ENCODE measurements at regions not wholly inside any gene's neighbourhood (a gene's known extent, or its start where the extent isn't known, plus 50 kb on each side); places are given as distances from the start of the nearest gene placed in this dataset.

DNA sequence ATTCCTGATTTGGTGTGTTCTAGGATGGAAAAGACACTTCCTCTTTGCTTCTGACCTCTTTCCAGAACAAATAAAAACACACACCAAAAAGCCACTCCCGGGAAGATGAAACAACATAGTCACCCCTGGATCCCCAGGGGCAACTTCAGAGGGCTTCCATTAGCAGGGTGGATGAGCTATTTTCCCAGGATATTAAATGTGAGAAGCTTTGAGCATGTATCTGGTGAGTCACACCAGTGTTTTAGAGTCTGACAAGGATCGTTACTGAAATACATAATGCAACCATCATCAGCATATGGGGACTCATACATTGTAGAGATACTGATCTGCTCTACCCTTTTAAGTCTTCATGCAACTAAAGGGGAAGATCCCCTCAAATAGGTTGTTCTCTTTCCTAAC is 115.5 kb upstream of the ZNF438 start:
- Mint-ChIP-seq H3K4me1 (no peaks in the 10 kb centered on the region), H3K4me3 (no peak overlapping the region), H3K27me3 (peaks cover 15% of the 10 kb centered on the region), H3K27ac (no peak overlapping the region), H3K36me3 (peaks cover 3% of the 10 kb centered on the region), H3K9me3 (no peaks in the 10 kb centered on the region)

DNA sequence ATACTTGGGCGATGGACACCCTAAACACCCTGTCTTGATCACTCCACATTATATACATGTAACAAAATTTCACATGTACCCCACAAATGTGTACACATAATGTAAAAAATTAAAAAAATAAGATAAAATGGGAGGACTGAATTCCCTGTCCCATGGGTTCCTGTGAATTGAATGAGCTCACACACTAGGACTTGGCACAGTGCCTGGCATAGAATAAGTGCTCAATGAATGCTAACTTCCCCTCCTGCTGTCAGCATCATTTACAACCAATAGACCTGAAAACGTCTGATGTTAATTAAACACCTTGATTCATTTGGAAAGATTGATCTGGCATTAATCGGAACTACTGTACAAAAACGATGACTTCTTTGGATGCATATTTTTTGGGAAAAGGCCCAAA is 117.3 kb upstream of the ZNF438 start:
- Mint-ChIP-seq H3K9me3 (no peaks in the 10 kb centered on the region), H3K36me3 (peaks cover 2% of the 10 kb centered on the region), H3K4me3 (no peak overlapping the region), H3K4me1 (no peaks in the 10 kb centered on the region), H3K27ac (no peak overlapping the region), H3K27me3 (peaks cover 15% of the 10 kb centered on the region)

DNA sequence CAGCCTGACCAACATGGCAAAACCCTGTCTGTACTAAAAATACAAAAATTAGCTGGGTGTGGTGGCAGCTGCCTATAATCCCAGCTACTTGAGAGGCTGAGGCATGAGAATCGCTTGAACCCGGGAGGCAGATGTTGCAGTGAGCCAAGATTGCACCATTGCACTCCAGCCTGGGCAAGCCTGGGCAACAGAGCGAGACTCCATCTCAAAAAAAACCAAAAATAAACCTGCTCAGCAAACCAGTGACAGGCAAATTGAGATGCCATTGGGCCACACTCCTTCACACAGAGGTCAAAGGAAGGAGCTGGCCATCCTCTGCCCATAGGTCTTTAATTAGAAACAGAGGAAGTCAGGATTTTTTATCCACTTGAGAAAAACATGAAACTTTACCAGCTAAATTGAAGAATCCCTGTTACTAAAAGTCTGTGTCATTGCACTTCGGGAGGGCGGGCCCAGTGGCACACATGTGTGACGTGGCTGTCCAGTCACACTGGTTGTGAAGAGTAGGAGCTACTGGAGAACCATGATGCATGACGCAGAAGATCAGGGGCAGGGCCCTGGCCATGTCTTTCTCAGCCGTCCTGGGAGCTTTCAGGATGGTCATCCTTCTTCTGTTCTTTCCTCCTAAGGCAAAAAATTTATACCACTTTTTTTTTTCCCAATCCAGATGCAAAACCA is 118.3 kb upstream of the ZNF438 start:
- peaks cover 2% of the 10 kb centered on the region for H3K36me3 Mint-ChIP-seq
- H3K27me3 Mint-ChIP-seq, result peaks cover 15% of the 10 kb centered on the region
- H3K9me3 Mint-ChIP-seq, result no peaks in the 10 kb centered on the region
- no peak overlapping the region for H3K27ac Mint-ChIP-seq
- H3K4me3 Mint-ChIP-seq, result peak overlapping the region in 1 of 4 donors; percentile 32
- H3K4me1 Mint-ChIP-seq, result no peaks in the 10 kb centered on the region

DNA sequence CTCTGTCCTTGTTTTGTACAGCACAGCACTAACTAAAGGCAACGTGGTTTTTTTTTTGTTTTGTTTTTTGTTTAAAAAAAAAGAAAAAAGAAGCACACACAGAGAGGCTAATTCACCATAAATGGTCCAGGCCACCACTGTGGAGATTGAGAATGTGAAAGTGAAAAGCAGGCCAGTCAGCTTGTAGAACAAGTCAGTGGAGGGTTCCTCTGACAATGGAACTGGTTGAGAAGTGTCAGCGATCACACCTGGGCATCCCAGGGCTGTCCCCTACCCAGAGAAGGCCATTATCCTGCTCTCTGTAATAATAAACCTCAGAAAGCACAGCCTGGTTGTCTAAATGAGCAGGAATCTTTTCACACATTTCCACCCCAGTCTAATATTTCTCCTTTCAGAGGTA is 119.6 kb upstream of the ZNF438 start:
- peaks cover 9% of the 10 kb centered on the region for H3K27me3 Mint-ChIP-seq
- H3K36me3 Mint-ChIP-seq, result peaks cover 4% of the 10 kb centered on the region
- H3K4me1 Mint-ChIP-seq, result no peaks in the 10 kb centered on the region
- no peak overlapping the region for H3K4me3 Mint-ChIP-seq
- no peak overlapping the region for H3K27ac Mint-ChIP-seq
- H3K9me3 Mint-ChIP-seq, result no peaks in the 10 kb centered on the region

DNA sequence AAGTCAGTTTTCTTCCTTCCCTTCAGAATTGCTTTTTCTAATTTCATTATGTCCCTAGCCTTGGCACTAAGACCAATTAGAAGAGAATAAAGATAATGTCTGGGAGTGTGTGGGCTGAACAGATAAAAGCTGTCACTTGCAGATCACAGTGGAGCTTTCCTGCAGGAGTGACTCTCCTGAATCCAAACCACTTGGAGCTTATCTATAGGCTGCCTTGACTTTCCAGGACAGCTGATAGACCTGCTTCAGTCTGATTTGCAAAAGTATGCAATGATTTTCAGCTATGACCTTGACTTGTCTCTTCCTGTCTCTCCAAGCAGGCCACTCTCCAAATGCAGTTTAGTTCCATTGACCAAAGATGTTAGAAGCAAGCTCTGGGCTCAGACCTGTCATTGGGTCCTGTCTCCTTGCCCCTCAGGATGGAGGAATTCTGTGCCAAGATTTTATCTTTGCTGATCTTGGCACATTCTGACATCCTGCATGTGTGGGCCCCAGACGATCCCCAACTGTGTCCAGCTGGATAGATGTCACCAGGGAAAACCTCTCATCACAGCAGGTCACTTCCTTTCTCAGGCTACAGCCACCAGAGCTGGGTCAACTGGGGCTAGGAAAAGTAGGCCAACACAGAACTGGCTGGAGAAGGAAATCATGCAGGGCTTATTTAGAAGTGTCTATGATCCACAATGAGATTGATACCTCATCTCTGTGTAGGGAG is 120.9 kb upstream of the ZNF438 start:
- Mint-ChIP-seq H3K4me1 (no peaks in the 10 kb centered on the region), H3K36me3 (peaks cover 4% of the 10 kb centered on the region), H3K27ac (no peak overlapping the region), H3K4me3 (no peak overlapping the region), H3K9me3 (no peaks in the 10 kb centered on the region), H3K27me3 (no peaks in the 10 kb centered on the region)

DNA sequence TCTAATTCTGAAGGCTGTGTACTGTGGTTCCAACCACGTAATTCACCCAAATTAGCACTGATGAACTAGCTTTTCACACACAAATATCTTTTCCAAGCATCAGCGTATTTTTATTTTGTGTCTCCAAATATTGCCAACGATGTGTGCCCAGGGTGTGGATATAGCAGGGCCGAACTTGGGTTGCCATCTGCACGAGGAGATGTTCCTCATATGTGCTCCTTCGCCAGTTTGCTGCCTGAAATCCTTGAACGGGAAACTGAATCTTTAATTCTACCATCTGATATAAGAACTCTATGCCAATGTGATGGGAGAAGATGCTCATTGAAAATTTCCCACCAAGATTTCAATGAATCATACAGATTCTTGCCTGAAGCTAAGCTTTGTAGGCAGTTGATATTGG is 121.5 kb upstream of the ZNF438 start:
- no peaks in the 10 kb centered on the region for H3K4me1 Mint-ChIP-seq
- no peak overlapping the region for H3K4me3 Mint-ChIP-seq
- H3K27me3 Mint-ChIP-seq, result no peaks in the 10 kb centered on the region
- H3K36me3 Mint-ChIP-seq, result peaks cover 4% of the 10 kb centered on the region
- no peaks in the 10 kb centered on the region for H3K9me3 Mint-ChIP-seq
- no peak overlapping the region for H3K27ac Mint-ChIP-seq

DNA sequence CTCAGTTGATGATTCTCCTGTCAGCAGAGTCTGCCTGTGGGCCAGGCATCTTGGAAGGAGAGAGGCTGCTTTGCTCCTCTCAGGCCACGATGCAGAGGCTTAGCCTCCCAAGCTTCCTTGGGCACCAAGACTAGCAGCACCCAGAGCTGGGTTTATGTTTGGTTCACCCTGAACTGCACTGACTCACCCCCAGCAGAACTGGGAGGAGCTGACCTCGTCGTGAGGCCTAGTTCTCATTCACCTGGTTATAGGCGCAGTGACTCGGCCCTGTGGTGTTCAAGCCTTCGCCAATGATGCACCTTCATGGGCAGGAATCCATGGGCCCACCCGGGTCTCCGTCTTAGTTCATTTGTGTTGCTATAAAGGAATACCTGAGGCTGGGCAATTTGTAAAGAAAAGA is 122.0 kb upstream of the ZNF438 start:
- Mint-ChIP-seq H3K4me3 (no peak overlapping the region), H3K27me3 (no peaks in the 10 kb centered on the region), H3K9me3 (no peaks in the 10 kb centered on the region), H3K4me1 (no peaks in the 10 kb centered on the region), H3K36me3 (peaks cover 4% of the 10 kb centered on the region), H3K27ac (peak overlapping the region in 1 of 3 donors; percentile 63)

DNA sequence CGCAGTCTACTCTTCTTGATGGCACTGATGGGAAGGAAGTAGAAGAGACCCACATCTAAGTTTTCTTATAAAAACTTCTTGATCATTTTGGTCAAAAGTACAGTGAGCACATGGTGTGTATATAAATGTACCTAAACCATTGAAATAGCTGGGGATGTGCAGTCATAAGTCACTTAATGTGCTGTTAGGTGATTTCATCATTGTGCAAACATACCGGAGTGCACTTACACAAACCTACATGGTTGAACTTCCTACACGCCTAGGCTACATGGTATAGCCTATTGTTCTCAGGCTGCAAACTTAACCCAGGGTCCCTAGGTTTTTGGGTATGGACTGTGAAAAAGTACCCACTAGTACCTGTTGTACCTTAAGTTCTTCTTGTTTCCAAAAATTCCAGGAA is 123.3 kb upstream of the ZNF438 start:
- H3K4me3 Mint-ChIP-seq, result no peak overlapping the region
- no peaks in the 10 kb centered on the region for H3K27me3 Mint-ChIP-seq
- H3K9me3 Mint-ChIP-seq, result peaks cover 0 to 4% (median 0%) of the 10 kb centered on the region in 3 donors
- H3K4me1 Mint-ChIP-seq, result no peaks in the 10 kb centered on the region
- no peak overlapping the region for H3K27ac Mint-ChIP-seq
- peaks cover 4% of the 10 kb centered on the region for H3K36me3 Mint-ChIP-seq

DNA sequence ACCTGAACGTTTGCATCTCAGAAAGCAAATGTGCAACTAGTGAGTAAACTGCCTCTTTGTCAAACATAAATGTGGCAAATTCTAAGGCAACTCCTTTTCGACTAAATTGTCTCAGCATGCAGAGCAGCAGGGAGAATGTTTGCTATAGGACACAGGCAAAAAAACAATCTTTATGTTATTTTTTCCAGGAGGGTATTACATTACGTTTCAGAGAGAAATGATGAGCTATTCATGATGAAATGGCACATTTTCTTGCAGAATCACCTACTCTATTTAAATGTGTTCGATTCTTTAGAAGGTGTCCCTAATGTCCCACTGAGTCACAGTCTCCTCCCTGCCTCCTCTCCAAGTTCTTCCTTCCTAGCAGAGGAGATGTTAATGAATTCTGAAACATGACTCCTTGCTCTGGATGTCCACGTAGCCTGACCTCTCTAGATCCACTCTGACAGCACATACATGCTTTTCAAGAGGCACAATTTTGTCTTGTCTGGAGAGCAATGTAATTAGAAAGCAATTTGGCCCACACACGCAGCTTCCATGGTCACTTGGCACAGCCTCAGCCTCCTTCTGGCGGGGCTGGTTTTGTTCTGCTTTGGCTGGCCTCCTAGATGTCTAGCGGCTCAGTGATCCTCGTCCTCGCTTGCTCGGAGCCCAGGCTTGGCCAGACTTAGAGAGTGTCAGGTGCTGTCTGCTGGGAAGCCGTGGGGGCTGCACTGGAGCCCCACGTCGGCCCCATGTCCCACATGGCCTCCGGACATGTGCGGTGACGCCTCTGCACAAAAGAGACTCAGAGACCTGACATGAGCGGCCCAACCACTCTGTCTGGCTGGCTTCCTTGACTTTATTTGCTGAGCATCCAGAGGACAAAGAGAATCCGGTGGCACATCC is 125.7 kb upstream of the ZNF438 start:
- H3K36me3 Mint-ChIP-seq, result peaks cover 2% of the 10 kb centered on the region
- peaks cover 0 to 4% (median 0%) of the 10 kb centered on the region in 3 donors for H3K9me3 Mint-ChIP-seq
- H3K27ac Mint-ChIP-seq, result no peak overlapping the region
- H3K4me1 Mint-ChIP-seq, result no peaks in the 10 kb centered on the region
- no peak overlapping the region for H3K4me3 Mint-ChIP-seq
- H3K27me3 Mint-ChIP-seq, result no peaks in the 10 kb centered on the region

DNA sequence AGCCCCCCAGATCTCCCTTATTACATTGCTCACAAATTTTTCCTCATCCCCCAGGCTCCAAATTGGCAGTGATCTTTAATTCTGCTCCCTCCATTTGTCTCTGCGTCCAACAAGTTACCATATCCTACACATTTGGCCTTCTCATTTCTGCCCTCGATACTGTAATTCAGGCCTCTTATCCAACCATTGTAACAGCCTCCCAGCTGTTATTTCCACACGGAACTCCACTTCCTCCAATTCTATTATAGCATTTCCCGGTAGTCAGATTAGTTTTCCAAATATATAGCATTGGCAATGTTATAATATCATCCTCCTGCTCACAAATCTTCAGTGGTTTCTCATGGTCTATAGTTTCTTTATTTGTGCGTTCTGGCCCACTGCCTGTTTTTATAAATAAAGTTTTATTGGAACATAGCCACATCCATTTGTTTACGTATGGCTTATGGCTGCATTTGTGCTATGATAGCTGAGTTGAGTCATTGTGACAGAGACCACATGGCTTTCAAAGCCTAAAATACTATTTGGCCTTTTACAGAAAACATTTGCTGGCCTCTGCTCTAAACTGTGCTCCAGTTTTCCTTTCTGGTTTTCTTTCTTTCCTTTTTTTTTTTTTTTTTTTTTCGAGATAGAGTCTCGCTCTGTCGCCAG is 126.5 kb upstream of the ZNF438 start:
- Mint-ChIP-seq H3K27ac (no peak overlapping the region), H3K27me3 (no peaks in the 10 kb centered on the region), H3K9me3 (peaks cover 0 to 4% (median 0%) of the 10 kb centered on the region in 3 donors), H3K36me3 (peaks cover 2% of the 10 kb centered on the region), H3K4me3 (no peak overlapping the region), H3K4me1 (no peaks in the 10 kb centered on the region)

DNA sequence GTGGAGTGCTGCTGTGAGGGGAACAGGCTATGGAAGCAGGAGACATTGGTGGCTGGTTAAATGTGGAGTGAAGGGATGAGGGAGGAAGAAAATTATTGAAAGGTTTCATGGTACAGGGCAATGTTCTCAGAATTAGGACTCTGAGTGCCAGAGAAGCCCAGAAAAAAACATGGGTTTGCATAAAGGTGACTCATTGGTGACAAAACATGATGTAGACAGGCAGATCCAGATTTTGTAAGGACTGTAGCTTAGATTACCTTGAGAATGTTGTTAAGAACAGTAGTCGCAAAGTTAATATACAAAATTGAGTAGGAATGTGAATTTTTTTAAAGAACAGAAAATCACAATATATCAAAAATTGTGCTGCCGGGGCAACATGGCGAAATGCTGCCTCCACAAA is 134.9 kb upstream of the ZNF438 start:
- H3K9me3 Mint-ChIP-seq, result peaks cover 2 to 5% (median 4%) of the 10 kb centered on the region in 3 donors
- no peak overlapping the region for H3K27ac Mint-ChIP-seq
- H3K36me3 Mint-ChIP-seq, result peaks cover 2% of the 10 kb centered on the region
- H3K4me3 Mint-ChIP-seq, result no peak overlapping the region
- H3K4me1 Mint-ChIP-seq, result peaks cover 0 to 7% (median 1%) of the 10 kb centered on the region in 3 donors
- H3K27me3 Mint-ChIP-seq, result peaks cover 3% of the 10 kb centered on the region

DNA sequence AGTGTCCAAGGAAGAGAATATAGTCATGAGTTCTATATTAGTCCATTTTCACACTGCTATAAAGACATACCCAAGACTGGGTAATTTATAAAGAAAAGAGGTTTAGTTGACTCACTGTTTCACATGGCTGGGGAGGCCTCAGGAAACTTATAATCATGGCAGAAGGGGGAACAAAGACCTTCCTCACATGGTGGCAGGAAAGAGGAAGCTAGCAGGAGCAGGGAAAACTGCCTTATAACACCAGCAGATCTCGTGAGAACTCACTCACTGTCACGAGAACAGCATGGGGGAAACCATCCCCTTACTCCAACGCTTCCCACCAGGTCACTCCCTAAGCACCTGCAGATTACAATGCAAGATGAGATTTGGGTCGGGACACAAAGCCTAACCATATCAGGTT is 139.0 kb upstream of the ZNF438 start:
- no peak overlapping the region for H3K4me3 Mint-ChIP-seq
- H3K36me3 Mint-ChIP-seq, result peaks cover 8% of the 10 kb centered on the region
- peaks cover 10 to 23% (median 19%) of the 10 kb centered on the region in 3 donors for H3K9me3 Mint-ChIP-seq
- H3K27me3 Mint-ChIP-seq, result peaks cover 3% of the 10 kb centered on the region
- H3K4me1 Mint-ChIP-seq, result peaks cover 0 to 7% (median 1%) of the 10 kb centered on the region in 3 donors
- no peak overlapping the region for H3K27ac Mint-ChIP-seq

DNA sequence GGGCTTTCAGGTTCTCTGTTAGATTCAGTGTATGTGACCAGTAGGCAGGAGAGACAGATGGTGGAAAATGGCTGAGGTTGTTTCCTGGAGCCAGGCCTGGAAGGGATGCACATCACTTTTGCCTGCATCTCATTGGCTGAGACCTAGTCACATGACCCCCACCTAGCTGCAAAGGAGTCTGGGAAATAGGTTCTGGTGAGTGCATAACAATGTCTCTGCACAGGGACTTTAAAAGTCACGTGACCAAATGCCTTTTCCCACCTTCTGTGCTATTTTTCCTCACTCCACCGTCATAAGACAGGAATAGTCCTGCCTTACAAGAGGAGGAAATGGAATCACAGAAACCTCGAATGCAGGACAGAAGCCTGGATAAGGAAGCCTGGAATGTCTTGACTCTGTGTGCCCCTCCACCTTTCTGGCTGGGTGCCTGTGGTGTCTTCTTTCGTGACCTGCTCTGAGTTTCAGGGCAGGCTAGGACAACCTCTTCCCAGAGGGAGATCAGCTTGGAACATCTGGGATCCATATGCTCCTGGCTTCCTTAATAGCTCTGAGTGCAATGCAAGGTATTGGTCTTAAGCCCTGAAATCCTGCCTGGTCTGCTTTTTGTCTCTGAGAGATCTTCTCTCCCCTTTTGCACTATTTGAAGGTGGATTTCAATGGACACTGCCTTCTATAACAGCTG is 139.9 kb upstream of the ZNF438 start:
- peaks cover 1% of the 10 kb centered on the region for H3K27me3 Mint-ChIP-seq
- H3K9me3 Mint-ChIP-seq, result peaks cover 8 to 24% (median 18%) of the 10 kb centered on the region in 3 donors
- peaks cover 8% of the 10 kb centered on the region for H3K36me3 Mint-ChIP-seq
- no peak overlapping the region for H3K27ac Mint-ChIP-seq
- H3K4me3 Mint-ChIP-seq, result no peak overlapping the region
- H3K4me1 Mint-ChIP-seq, result peaks cover 0 to 7% (median 1%) of the 10 kb centered on the region in 3 donors

DNA sequence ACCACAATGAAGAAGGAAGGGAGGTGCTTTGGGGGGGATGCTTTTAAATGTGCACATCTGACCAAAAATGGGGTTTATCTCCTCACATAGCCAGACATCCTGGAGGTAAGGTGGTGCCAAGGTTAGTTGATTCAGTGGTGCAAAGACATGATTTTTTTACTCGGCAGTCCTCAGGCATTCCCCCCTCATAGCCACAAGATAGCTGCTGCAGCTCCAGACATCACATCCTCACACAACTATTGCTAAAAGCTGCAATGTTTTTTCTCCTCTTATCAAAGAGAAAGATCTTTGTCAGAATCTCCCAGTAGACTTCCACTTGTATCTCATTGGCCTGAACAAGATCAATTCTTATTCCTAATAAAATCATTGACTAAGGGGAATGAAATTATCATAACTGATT is 141.3 kb upstream of the ZNF438 start:
- Mint-ChIP-seq H3K4me1 (peaks cover 0 to 7% (median 1%) of the 10 kb centered on the region in 3 donors), H3K4me3 (peak overlapping the region in 1 of 4 donors; percentile 47), H3K9me3 (peaks cover 8 to 27% (median 18%) of the 10 kb centered on the region in 3 donors), H3K36me3 (peaks cover 8% of the 10 kb centered on the region), H3K27ac (no peak overlapping the region), H3K27me3 (peaks cover 1% of the 10 kb centered on the region)

Data from IgD-negative memory B cell (primary cell).